DND-41 (cell line): ENCODE measurements at regions not wholly inside any gene's neighbourhood (a gene's known extent, or its start where the extent isn't known, plus 50 kb on each side); places are given as distances from the start of the nearest gene placed in this dataset.

Experiments used
- ATAC-seq: fragments of 200-7000 bp; cut with Tn5 transposase; 3 replicates; pipeline ENCODE4 v1.9.1; 2021; ENCODE audit warnings: low read depth; ENCODE audit not compliant: insufficient read depth
- DNase-seq: peaks from one replicate; pipeline ENCODE4 v3.0.0-alpha.2; 2020
- H2AFZ ChIP-seq: 2 replicates; pipeline ENCODE4 v1.6.0; 2012; ENCODE audit warnings: low read depth, low read length
- H3K27ac ChIP-seq: 2 replicates; pipeline ENCODE4 v1.5.1; 2012; ENCODE audit warnings: low read length, inconsistent platforms
- H3K27me3 ChIP-seq: fragments of 200-600 bp; sonication (generic); 2 replicates; pipeline ENCODE4 v1.6.0; 2012; ENCODE audit warnings: low read length, mild to moderate bottlenecking, inconsistent platforms; ENCODE audit not compliant: insufficient read depth, poor library complexity
- H3K36me3 ChIP-seq: 2 replicates; pipeline ENCODE4 v1.5.1; 2012; ENCODE audit warnings: low read length, inconsistent platforms; ENCODE audit not compliant: insufficient read depth
- H3K4me1 ChIP-seq: 2 replicates; pipeline ENCODE4 v1.5.1; 2012; ENCODE audit warnings: mild to moderate bottlenecking, low read length; ENCODE audit not compliant: insufficient read depth
- H3K4me2 ChIP-seq: 2 replicates; pipeline ENCODE4 v1.6.0; 2012; ENCODE audit warnings: mild to moderate bottlenecking, moderate library complexity, low read length, inconsistent platforms; ENCODE audit not compliant: insufficient read depth
- H3K4me3 ChIP-seq, 2 experiments: fragments of 200-600 bp in 1 of 2; shearing (Covaris generic) in 1 of 2; 2 replicates each; pipeline ENCODE4 v1.5.1; 2012 to 2016; ENCODE audit warnings: inconsistent platforms in 2 of 2, low read length in 2 of 2, mild to moderate bottlenecking in 2 of 2, low read depth in 1 of 2, moderate library complexity in 1 of 2
- H3K79me2 ChIP-seq: 2 replicates; pipeline ENCODE4 v1.6.0; 2012; ENCODE audit warnings: low read length, inconsistent platforms; ENCODE audit not compliant: insufficient read depth
- H3K9ac ChIP-seq: 2 replicates; pipeline ENCODE4 v1.6.0; 2012; ENCODE audit warnings: low read depth, mild to moderate bottlenecking, inconsistent platforms, low read length, moderate library complexity
- H3K9me3 ChIP-seq: 2 replicates; pipeline ENCODE4 v1.5.1; 2012; ENCODE audit warnings: low read length, moderate library complexity, mild to moderate bottlenecking, inconsistent platforms; ENCODE audit not compliant: insufficient read depth, severe bottlenecking
- H4K20me1 ChIP-seq: 2 replicates; pipeline ENCODE4 v1.6.0; 2012; ENCODE audit warnings: low read length; ENCODE audit not compliant: insufficient read depth
- EZH2 ChIP-seq: IDR thresholded peaks from 3 replicates; pipeline ENCODE4 v1.6.1; 2012; ENCODE audit warnings: borderline replicate concordance, low read depth, mild to moderate bottlenecking, moderate library complexity, low read length, inconsistent platforms; ENCODE audit not compliant: severe bottlenecking
- TF ChIP-seq, protein P1 (sequence below): IDR thresholded peaks from 2 replicates; pipeline ENCODE4 v1.5.1; 2012; ENCODE audit warnings: borderline replicate concordance, low read length, moderate library complexity, mild to moderate bottlenecking; ENCODE audit not compliant: poor library complexity, severe bottlenecking; ENCODE audit errors: extremely low read depth

DNA sequence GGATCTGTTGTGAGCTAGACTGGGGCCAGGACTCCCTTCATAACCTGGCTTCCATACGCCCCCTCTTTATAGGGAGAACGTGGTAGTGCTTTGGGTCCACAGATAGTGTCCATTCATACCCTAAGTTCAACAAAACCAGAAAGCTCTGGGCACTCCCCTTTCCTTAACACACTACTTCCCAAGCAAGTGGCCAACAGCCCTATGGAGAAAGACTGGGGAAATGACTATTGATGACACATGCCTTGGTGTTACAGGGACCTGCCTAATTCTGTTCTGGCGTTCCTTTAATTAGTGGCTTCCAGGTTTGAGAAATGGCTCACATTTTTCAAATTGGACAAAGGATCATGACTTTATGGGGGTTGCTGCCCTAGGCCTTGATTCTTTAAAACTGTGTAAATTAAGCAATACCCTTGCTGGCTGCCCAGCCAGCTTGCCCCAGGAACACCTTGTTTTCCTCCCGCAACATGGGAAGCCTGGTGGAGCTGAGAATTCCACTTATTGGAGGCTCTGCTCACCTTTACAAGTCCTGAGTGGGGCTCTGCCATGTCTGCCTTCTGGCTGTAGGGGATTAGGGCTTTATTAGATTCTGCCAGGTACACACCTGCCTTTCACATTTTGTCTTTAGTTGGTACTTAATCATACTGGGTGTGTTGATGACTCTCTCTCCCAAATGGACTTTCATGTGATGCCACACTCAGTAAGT lies 61.1 kb downstream of the RGS12 start:
- ATAC-seq: no peak
- Histone ChIP-seq H3K4me3 (no peak overlapping the region), H4K20me1 (0 out of 2 replicates have a peak, but pooled peaks cover 7% of the 10 kb centered on the region), H3K27me3 (no peaks in the 10 kb centered on the region), H3K36me3 (no peaks in the 10 kb centered on the region), H3K4me2 (no peak overlapping the region), H3K79me2 (no peaks in the 10 kb centered on the region), H3K9me3 (peaks cover 4% of the 10 kb centered on the region), H3K9ac (no peak overlapping the region), H2AFZ (no peak overlapping the region), H3K27ac (no peak overlapping the region), H3K4me1 (no peaks in the 10 kb centered on the region)
- TF ChIP-seq, protein P1, sequence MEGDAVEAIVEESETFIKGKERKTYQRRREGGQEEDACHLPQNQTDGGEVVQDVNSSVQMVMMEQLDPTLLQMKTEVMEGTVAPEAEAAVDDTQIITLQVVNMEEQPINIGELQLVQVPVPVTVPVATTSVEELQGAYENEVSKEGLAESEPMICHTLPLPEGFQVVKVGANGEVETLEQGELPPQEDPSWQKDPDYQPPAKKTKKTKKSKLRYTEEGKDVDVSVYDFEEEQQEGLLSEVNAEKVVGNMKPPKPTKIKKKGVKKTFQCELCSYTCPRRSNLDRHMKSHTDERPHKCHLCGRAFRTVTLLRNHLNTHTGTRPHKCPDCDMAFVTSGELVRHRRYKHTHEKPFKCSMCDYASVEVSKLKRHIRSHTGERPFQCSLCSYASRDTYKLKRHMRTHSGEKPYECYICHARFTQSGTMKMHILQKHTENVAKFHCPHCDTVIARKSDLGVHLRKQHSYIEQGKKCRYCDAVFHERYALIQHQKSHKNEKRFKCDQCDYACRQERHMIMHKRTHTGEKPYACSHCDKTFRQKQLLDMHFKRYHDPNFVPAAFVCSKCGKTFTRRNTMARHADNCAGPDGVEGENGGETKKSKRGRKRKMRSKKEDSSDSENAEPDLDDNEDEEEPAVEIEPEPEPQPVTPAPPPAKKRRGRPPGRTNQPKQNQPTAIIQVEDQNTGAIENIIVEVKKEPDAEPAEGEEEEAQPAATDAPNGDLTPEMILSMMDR: no peak
- TF ChIP-seq EZH2: no peak
- DNase-seq: no peak

GRCh38 chr4:3354455-3354811 lies 61.6 kb downstream of the RGS12 start:
- H3K4me2 ChIP-seq: no peak overlapping the region
- H3K9me3 ChIP-seq: peaks cover 4% of the 10 kb centered on the region
- H3K36me3 ChIP-seq: no peaks in the 10 kb centered on the region
- H2AFZ ChIP-seq: no peak overlapping the region
- no peaks in the 10 kb centered on the region for H3K27me3 ChIP-seq
- H3K79me2 ChIP-seq: no peaks in the 10 kb centered on the region
- no peak for DNase-seq
- no peak for TF ChIP-seq EZH2
- TF ChIP-seq, protein P1: no peak
- ATAC-seq: no peak
- H3K27ac ChIP-seq: no peak overlapping the region
- 0 out of 2 replicates have a peak, but pooled peaks cover 7% of the 10 kb centered on the region for H4K20me1 ChIP-seq
- no peaks in the 10 kb centered on the region for H3K4me1 ChIP-seq
- H3K4me3 ChIP-seq: no peak overlapping the region
- no peak overlapping the region for H3K9ac ChIP-seq

DNA sequence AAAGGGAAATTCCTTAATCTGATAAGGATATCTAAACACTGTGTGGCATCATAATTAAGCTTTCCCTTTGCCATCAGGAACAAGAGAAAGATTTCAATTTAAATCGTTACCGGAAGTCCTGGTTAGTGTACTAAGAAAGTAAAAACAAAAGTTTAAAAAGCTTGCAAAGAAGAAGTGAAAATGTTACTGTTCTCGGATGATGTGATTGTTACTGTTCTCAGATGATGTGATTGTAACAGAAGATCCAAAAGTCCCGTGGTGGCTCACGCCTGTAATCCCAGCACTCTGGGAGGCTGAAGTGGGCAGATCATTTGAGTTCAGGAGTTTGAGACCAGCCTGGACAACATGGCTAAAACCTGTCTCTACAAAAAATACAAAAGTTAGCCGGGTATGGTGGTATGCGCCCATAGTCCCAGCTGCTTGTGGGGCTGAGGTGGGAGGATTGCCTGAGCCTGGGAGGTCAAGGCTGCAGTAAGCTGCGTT lies 62.5 kb downstream of the RGS12 start:
- no peak for ATAC-seq
- H3K9me3 ChIP-seq: peaks cover 4% of the 10 kb centered on the region
- H3K4me2 ChIP-seq: no peak overlapping the region
- H3K27ac ChIP-seq: no peak overlapping the region
- no peaks in the 10 kb centered on the region for H3K36me3 ChIP-seq
- TF ChIP-seq, protein P1: no peak
- no peak for TF ChIP-seq EZH2
- no peaks in the 10 kb centered on the region for H3K79me2 ChIP-seq
- H3K4me3 ChIP-seq: no peak overlapping the region
- no peak overlapping the region for H3K9ac ChIP-seq
- H3K4me1 ChIP-seq: no peaks in the 10 kb centered on the region
- no peaks in the 10 kb centered on the region for H3K27me3 ChIP-seq
- H4K20me1 ChIP-seq: 0 out of 2 replicates have a peak, but pooled peaks cover 7% of the 10 kb centered on the region
- H2AFZ ChIP-seq: no peak overlapping the region
- no peak for DNase-seq

GRCh38 chr4:3358656-3359055 lies 65.8 kb downstream of the RGS12 start:
- ATAC-seq (no peak), DNase-seq (no peak)
- Histone ChIP-seq H3K9me3 (no peaks in the 10 kb centered on the region), H3K9ac (no peak overlapping the region), H3K4me3 (no peak overlapping the region), H3K27me3 (no peaks in the 10 kb centered on the region), H4K20me1 (peaks cover 26% of the 10 kb centered on the region), H3K4me1 (no peaks in the 10 kb centered on the region), H3K79me2 (no peaks in the 10 kb centered on the region), H3K27ac (no peak overlapping the region), H3K36me3 (no peaks in the 10 kb centered on the region), H2AFZ (no peak overlapping the region), H3K4me2 (no peak overlapping the region)
- TF ChIP-seq, protein P1: no peak
